ENCODE measurements at regions not wholly inside any gene's neighbourhood (a gene's known extent, or its start where the extent isn't known, plus 50 kb on each side); places are given as distances from the start of the nearest gene placed in this dataset.

DNA sequence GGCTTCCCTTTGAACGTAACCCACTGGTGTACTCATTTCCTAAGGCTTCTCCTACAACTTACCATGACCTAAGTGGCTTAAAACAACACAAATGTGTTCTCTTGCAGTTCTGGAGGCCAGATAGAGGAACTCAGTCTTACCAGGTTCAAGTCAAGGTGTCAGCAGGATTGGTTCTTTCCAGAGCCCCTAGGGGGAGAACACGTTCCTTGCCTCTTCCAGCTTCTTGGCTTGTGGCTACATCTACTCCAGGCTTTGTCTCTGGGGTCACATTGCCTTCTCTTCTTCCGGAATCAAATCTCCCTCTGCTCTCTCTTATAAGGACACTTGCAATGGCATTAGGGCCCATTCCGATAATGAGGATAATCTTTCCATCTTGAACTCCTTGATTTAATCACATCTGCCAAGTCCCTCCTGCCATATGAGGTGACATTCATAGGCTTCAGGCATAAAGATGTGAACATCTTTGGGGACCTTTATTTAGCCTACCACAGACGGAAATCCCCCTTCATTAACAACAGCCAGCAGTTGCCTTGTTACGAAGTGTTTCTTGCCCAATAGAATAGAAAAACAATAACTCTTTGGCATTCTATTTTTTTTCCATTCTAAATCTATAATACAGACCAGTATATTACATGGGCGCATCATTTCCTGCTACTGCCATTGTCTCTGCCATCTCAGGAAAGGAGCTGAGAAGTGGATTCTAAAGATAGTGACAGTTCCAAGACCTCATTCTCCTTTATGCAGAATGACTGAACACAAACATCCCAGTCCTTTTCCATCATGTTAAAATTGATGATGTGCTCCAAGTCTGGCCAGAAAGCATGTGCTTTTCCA, 362.0 kb downstream of the ZNF521 start:
- no peak for DNase-seq
- Histone ChIP-seq H3K4me3 (ENCODE audit: low read depth, low read length) (no peak overlapping the region), H3K36me3 (replicated peaks) (no peaks in the 10 kb centered on the region), H3K27me3 (replicated peaks) (no peaks in the 10 kb centered on the region), H3K27ac (no peak overlapping the region)
- in situ Hi-C loops (cut with HindIII; ENCODE audit: low pct_ligation_motif_present, low sequenced_read_pairs) = no loop called here
- TF ChIP-seq CTCF (IDR thresholded peaks at IDR 0.05; ENCODE audit: low read depth, low read length, missing control alignments) = no peak

DNA sequence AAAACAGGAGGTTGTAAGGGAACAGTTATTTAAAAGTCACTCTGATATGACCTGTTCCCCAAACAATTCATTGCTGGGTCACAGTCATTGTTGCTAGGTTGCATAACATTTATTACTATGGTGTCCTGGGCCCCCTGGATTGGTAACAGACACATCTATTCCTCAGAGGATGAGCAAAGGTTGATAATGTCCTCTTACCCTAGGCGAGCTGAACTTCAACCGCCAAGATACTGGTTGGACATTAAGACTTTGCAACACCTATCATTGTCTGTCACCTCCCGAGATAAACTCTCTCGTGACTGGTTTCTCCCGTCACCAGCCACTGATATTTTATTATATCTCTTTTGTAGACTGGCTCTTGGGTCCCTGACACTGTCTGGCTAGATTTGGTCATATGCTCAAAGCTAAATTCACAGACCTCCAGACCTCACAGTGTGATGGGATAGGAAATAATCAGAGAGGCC, 361.3 kb downstream of the ZNF521 start:
- no peak for DNase-seq
- no peak overlapping the region for H3K27ac ChIP-seq
- no peaks in the 10 kb centered on the region for H3K27me3 ChIP-seq (replicated peaks)
- no peaks in the 10 kb centered on the region for H3K36me3 ChIP-seq (replicated peaks)
- no peak overlapping the region for H3K4me3 ChIP-seq (ENCODE audit: low read depth, low read length)
- in situ Hi-C loops (cut with HindIII; ENCODE audit: low pct_ligation_motif_present, low sequenced_read_pairs) = no loop called here
- TF ChIP-seq CTCF (IDR thresholded peaks at IDR 0.05; ENCODE audit: low read depth, low read length, missing control alignments) = no peak

DNA sequence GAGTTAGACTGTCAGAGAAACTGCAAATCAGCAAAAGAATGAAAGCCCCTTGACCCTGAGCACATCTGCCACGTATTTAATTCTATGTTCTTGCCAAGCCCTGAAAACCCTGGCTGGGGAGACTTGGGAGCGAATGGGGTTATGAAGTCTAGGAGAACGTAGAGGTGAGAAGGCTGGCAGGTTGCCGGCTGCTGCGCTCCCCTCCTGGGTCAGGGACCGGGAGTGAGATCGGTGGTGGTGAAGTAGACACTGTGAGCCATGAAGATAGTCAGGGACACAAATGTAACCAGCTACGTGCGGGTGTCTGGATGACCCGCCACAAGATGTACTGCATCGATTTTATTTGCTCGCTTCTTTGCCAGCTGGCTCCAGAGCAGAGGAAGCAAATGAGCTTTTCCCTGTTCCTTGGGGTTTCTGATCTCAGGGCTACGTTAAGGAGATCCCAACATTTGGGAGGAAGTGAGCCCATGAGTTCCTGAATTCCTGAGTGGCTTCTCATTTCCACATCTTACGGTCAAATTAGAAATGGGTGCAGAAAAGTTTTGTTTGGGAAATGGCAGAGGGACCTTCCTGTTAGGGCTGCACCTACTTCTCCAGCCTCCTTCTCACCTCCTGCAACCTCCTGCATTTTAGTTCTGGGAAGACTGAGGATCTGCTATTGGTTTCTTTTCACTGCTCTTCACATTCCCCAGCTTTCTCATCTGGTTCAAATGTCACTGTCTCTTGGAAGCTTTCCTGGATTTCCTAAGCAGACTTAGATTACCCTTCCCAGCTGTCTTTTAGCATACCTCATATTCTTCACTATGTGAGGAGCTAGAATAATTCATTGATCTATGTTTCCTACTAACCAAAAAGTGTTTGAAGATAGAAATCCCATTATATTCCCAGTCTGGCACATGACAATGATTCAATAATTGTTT, 360.6 kb downstream of the ZNF521 start:
- TF ChIP-seq CTCF (IDR thresholded peaks at IDR 0.05; ENCODE audit: low read depth, low read length, missing control alignments) = no peak
- Histone ChIP-seq H3K27me3 (replicated peaks) (no peaks in the 10 kb centered on the region), H3K27ac (no peak overlapping the region), H3K36me3 (replicated peaks) (no peaks in the 10 kb centered on the region), H3K4me3 (ENCODE audit: low read depth, low read length) (no peak overlapping the region)
- DNase-seq = no peak
- in situ Hi-C loops (cut with HindIII; ENCODE audit: low pct_ligation_motif_present, low sequenced_read_pairs) = no loop called here

- DNase-seq = peak; percentile 19
- no peak overlapping the region for H3K27ac ChIP-seq
- no peak overlapping the region for H3K4me3 ChIP-seq (ENCODE audit: low read depth, low read length)
- H3K36me3 ChIP-seq (replicated peaks) = no peaks in the 10 kb centered on the region
- no peaks in the 10 kb centered on the region for H3K27me3 ChIP-seq (replicated peaks)
- TF ChIP-seq CTCF (IDR thresholded peaks at IDR 0.05; ENCODE audit: low read depth, low read length, missing control alignments) = no peak
- in situ Hi-C loops (cut with HindIII; ENCODE audit: low pct_ligation_motif_present, low sequenced_read_pairs) = no loop called here
Measured at GRCh38 chr18:24992491-24992890, 359.5 kb downstream of the ZNF521 start.

DNA sequence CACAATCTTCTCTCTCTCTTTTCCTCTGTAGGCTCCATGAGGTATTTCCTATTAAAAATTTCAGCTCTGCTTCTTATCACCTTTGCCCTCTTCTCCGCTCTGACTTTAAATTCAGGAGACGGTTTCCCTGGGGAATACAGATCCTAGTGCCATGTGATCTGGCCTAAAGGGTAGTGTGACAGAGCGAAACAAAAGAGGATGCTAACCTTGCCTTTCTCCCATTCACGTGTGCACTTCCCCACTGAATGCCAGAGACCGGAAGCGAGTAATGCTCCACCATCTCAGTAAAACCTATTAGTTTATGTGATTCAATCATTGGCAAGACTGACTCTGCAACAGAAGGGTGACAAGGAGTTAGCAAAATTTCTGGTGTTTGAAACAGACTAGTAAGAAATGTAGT, 358.3 kb downstream of the ZNF521 start:
- Histone ChIP-seq H3K36me3 (replicated peaks) (no peaks in the 10 kb centered on the region), H3K4me3 (ENCODE audit: low read depth, low read length) (no peak overlapping the region), H3K27ac (no peak overlapping the region), H3K27me3 (replicated peaks) (no peaks in the 10 kb centered on the region)
- no peak for TF ChIP-seq CTCF (IDR thresholded peaks at IDR 0.05; ENCODE audit: low read depth, low read length, missing control alignments)
- in situ Hi-C loops (cut with HindIII; ENCODE audit: low pct_ligation_motif_present, low sequenced_read_pairs) = no loop called here
- no peak for DNase-seq

Measured in brain microvascular endothelial cell (primary cell).